Smooth muscle cell of the brain vasculature (primary cell): ENCODE measurements at regions not wholly inside any gene's neighbourhood (a gene's known extent, or its start where the extent isn't known, plus 50 kb on each side); places are given as distances from the start of the nearest gene placed in this dataset.

ENCODE experiments used
- DNase-seq: peaks from one replicate; pipeline ENCODE4 v3.0.0-alpha.2; 2012; ENCODE audit warnings: low read depth, low spot score

- DNase-seq: no peak
Measured at GRCh38 chr7:46989247-46989646, 592.7 kb downstream of the TNS3 start.

GRCh38 chr7:46982928-46983327 lies 599.0 kb downstream of the TNS3 start:
- DNase-seq: no peak

DNA sequence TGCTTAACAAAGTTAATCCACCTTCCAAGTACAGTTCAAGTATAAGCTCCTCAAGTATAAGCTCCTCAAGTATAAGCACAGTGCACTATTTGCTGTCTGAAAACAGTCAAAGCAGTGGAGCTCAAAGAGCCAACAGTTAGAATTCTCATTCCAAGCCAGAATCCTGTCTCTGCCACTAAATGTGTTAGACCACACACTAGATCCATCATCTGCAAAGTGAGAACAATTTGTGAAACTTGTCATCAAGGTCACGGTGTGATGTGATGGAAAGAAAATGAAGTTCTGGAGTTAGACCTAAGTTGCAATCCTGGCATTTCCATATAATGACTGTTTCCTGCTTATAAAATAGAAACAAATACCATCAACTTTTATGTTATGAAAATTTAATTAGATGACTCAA lies 602.5 kb downstream of the TNS3 start:
- no peak for DNase-seq

DNA sequence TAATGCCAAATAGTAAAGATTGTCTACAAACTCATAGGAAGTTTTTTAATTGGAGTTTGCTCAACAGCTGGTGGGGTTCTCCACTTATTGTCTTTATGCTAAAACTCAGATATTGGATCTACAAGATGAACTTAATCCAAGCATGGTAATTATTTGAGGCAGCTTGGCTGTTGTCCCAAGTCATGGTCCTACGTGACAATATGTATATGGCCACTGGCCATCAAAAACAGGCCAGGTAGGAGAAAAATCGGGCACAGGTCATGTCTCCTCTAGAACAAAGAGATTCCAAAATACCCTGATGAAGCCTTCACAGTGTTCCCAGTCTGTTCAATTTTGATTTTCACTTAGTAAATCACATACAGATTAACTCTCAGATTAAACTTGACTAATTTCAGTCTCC lies 606.4 kb downstream of the TNS3 start:
- no peak for DNase-seq

DNA sequence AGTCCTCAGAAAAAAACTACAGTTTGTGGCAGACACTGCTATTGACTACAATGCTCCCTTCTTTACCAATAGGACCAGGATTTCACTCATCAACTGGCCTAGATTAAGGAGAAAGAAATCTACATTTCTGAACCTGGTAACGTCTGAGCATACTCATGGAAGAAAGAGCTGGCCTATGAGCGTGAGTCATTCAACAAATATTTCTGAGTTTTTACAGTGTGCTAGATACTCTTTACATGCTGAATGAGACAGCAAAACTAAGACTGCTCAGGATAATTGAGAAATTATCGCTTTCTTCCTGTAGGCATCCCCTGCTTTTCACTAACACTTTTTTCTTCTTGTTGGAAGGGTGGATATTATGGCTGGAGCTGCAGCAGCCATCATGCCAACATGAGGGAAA lies 609.7 kb downstream of the TNS3 start:
- DNase-seq: peak; percentile 15

- DNase-seq: no peak
Measured at GRCh38 chr7:46970476-46970875, 611.4 kb downstream of the TNS3 start.

- no peak for DNase-seq
Measured at GRCh38 chr7:46970131-46970430, 611.8 kb downstream of the TNS3 start.

DNA sequence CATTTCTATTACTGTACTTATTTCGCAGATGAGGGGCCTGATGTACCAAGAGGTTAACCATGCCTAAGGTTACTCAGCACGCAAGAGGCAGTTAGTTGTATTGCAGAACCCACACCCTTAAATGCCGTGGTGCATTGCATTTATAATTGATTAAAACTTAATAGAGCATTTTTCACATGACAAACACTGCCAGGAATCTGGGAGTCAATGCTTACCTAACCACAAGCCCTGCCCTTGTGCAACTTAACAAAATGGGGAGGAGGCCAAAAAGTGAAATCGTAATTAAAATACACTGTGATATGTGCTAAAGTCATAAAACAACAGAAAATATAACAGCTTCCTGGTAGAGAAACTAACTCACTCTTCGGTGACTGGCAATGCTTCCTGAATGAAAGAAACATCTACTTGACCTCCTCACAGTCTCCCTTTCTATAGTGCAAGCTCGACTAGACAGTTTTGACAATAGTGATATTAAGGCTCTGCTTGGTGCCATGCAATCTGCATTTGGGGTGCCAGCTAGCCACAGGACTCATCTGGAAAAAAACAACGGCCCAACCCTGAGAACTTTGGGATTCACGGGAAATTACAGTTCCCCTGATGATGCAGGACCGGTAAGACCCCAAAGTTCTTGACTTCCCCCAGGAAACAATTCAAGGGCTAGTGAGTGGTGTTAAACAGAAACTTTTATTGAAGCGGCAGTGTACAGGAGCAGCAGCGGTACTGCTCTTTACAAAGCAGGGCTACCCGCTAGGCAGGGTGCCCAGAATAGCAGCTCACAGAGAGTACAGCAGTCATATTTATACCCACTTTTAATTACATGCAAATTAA lies 612.4 kb downstream of the TNS3 start:
- DNase-seq: no peak

GRCh38 chr7:46968003-46968402 lies 613.9 kb downstream of the TNS3 start:
- no peak for DNase-seq

DNA sequence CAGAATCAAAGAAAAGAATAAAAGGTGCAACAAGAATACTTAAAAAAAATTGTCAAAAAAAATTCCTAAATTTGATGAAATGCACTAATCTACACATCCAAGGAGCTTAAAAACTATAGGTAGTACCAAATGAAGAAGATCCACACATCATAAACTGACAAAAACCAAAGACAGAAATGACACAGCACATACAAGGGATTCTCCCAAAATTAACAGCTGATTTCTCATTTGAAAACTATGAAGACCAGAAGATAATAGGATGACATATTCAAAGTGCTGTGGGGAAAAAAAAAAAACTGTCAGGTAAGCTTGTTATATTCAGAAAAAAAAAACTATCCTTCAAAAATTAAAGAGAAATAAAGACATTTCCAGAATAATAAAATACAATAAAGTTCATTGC lies 618.2 kb downstream of the TNS3 start:
- DNase-seq: no peak

- no peak for DNase-seq
Measured at GRCh38 chr7:46960970-46961369, 620.9 kb downstream of the TNS3 start.

- DNase-seq: no peak
Measured at GRCh38 chr7:46957195-46957594, 624.7 kb downstream of the TNS3 start.

- no peak for DNase-seq
Measured at GRCh38 chr7:46955531-46955930, 626.4 kb downstream of the TNS3 start.

GRCh38 chr7:46954181-46954580 lies 627.7 kb downstream of the TNS3 start:
- DNase-seq: no peak

DNA sequence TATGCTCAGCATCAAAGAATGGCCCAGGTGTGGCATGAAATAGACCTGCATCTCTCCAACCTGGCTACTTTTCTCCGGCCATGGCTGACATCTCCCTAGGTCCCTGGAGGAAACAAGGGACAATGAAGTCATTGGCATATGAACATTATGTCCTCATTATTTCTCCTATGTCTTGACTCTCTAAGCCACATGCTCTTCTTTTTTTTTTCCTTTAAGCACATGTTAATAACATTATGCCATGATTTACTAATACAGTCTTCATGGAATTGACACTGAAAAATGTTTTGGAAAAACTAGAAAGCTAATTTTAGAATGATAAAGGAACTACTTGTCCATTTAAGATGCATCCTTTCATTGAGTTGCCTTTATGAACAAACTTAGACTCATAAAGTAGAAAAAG lies 628.9 kb downstream of the TNS3 start:
- no peak for DNase-seq

DNA sequence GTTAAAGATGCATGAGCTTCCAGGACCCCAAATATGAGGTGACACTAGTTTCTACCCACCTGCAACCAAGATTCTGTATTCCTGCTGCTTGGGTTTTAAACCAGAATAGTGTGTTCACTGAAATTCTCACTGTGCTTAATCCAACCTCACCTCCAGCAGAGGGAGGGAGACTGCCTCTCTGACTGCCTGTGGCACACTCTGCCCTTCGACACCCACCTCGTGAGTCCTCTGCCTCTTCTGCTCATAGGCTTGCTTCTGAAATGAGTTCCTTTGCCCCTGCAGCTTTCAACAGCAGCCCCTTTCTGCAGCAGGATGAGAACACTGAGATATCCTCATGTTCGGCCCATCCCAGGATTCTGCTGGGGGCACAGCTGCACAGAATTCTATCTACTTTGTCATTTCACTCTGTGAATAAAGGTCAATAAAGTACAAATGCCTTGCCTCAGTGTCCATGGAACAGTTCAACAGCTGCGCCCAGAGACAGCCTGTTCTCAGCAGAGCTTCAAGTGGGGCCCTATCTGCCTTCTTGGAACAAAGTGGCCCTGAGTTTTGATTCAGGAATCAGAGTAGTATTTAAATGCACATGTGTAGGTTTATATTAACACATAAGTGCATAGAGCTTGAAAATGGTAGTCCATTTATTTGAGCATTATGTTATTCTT lies 632.5 kb downstream of the TNS3 start:
- no peak for DNase-seq

DNA sequence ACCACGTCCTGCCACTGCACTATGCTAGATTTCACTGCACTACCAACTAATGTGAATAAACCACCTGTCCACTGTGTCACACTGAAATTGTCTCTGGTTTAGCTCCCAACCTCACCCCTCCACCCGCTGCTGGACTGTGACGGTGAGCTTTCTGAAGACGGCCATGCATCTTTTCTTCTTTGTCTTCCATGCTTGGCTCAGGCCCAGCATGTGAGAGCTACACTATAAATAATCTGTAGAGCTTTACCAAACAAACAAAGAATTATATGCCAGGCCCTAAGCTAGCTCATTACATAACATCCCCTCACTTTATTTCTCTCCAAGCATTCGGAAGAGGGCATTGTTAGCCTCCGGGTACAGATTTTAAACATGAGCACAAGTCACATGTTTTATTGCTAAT lies 633.2 kb downstream of the TNS3 start:
- no peak for DNase-seq

- DNase-seq: no peak
Measured at GRCh38 chr7:46945328-46945727, 636.6 kb downstream of the TNS3 start.

GRCh38 chr7:46943996-46944395 lies 637.9 kb downstream of the TNS3 start:
- DNase-seq: no peak

GRCh38 chr7:46942574-46942973 lies 639.3 kb downstream of the TNS3 start:
- DNase-seq: no peak

DNA sequence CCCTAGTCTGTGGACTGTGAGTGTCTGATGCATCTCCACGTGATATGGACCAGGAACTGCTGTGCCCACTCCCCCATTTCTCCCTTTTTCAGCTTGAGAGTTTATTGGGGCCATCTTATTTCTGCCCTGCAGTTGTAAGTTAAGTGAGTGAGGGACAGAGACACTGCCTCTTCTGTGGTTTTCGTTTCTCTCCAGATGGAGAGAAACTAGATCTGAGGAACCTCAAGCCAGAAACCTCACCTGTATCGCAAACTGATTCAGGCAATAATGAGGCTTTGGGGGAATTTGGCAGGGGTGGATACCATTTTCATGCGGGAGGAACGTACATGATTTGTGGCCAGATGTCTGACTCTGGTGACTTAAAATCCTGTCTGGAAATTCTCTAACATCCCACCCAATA lies 641.7 kb downstream of the TNS3 start:
- DNase-seq: no peak

GRCh38 chr7:46939558-46939957 lies 642.4 kb downstream of the TNS3 start:
- no peak for DNase-seq

GRCh38 chr7:46939089-46939488 lies 642.8 kb downstream of the TNS3 start:
- no peak for DNase-seq

DNA sequence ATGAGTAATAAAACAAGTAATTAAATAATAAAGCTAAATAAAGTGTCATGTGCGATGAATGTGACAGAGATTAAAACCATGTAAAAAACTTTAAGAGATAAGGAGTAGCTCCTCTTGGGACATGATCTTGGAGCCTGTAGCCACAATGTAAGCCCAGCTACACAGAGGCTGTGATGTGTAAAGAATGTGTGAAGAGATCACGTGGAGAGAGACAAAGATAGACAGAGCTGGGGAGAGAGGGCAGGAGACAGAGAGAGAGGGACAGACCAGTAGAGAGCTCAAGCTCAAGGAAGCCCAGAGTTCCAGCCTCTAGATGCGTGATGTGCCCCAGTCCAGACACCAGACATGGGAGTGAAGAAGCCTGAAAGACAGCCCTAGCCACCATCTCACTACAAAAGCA lies 644.1 kb downstream of the TNS3 start:
- DNase-seq: no peak
